RWPE2 (cell line): ENCODE measurements at regions not wholly inside any gene's neighbourhood (a gene's known extent, or its start where the extent isn't known, plus 50 kb on each side); places are given as distances from the start of the nearest gene placed in this dataset.

ENCODE experiments used
- ATAC-seq: fragments of 200-7000 bp; cut with Tn5 transposase; 3 replicates; pipeline ENCODE4 v1.9.1; 2021; ENCODE audit warnings: low read depth
- DNase-seq: peaks from one replicate; pipeline ENCODE4 v3.0.0-alpha.2; 2020; ENCODE audit warnings: low spot score
- H3K27ac ChIP-seq: fragments of 450-650 bp; 2 replicates; pipeline ENCODE4 v1.5.1; 2017; ENCODE audit warnings: mild to moderate bottlenecking; ENCODE audit not compliant: poor library complexity, severe bottlenecking
- H3K27me3 ChIP-seq: fragments of 250-450 bp; sonication (Bioruptor Pico); 2 replicates; pipeline ENCODE4 v1.5.1; 2021; ENCODE audit warnings: mild to moderate bottlenecking, moderate library complexity; ENCODE audit not compliant: insufficient read depth, poor library complexity, severe bottlenecking
- H3K36me3 ChIP-seq: fragments of 250-450 bp; sonication (Bioruptor Pico); 2 replicates; pipeline ENCODE4 v1.5.1; 2020; ENCODE audit warnings: low read depth, mild to moderate bottlenecking, moderate library complexity
- H3K4me1 ChIP-seq: fragments of 250-450 bp; sonication (Bioruptor Pico); 2 replicates; pipeline ENCODE4 v1.5.1; 2021; ENCODE audit warnings: mild to moderate bottlenecking, moderate library complexity; ENCODE audit not compliant: insufficient read depth, poor library complexity, severe bottlenecking
- H3K4me3 ChIP-seq: fragments of 250-450 bp; sonication (Bioruptor Pico); 2 replicates; pipeline ENCODE4 v1.5.1; 2021; ENCODE audit warnings: mild to moderate bottlenecking, moderate library complexity; ENCODE audit not compliant: severe bottlenecking
- H3K9me3 ChIP-seq: fragments of 250-450 bp; sonication (Bioruptor Pico); 2 replicates; pipeline ENCODE4 v1.5.1; 2021; ENCODE audit warnings: mild to moderate bottlenecking, moderate library complexity; ENCODE audit not compliant: severe bottlenecking
- TF ChIP-seq, protein P1 (sequence below): fragments of 450-650 bp; IDR thresholded peaks from one replicate; pipeline ENCODE4 v1.5.1; 2017; ENCODE audit warnings: mild to moderate bottlenecking, moderate library complexity; ENCODE audit not compliant: poor library complexity, severe bottlenecking

DNA sequence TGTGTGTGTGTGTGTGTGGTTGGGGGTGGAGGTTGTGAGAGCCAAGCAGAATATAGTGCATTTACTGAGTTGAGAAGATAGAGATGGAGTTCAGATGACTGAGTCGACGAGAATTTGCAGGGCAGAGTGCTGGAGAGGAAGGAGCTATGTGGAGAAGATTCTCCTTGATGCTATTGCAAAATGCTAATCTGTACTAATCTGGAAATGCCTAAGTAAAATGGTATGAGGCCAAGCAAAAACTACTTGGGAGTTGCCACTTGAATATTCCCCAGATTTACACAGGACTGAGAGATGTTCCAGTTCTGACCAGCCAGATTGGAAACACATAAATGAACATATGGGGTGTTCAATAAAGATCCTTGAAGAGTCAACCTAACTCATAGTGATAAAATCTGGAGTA, 316.4 kb downstream of the NSUN3 start:
- ATAC-seq (no peak), DNase-seq (no peak)
- H3K4me1 ChIP-seq: no peaks in the 10 kb centered on the region
- no peaks in the 10 kb centered on the region for H3K36me3 ChIP-seq
- H3K4me3 ChIP-seq: no peak overlapping the region
- H3K9me3 ChIP-seq: no peaks in the 10 kb centered on the region
- H3K27ac ChIP-seq: no peak overlapping the region
- TF ChIP-seq, protein P1, sequence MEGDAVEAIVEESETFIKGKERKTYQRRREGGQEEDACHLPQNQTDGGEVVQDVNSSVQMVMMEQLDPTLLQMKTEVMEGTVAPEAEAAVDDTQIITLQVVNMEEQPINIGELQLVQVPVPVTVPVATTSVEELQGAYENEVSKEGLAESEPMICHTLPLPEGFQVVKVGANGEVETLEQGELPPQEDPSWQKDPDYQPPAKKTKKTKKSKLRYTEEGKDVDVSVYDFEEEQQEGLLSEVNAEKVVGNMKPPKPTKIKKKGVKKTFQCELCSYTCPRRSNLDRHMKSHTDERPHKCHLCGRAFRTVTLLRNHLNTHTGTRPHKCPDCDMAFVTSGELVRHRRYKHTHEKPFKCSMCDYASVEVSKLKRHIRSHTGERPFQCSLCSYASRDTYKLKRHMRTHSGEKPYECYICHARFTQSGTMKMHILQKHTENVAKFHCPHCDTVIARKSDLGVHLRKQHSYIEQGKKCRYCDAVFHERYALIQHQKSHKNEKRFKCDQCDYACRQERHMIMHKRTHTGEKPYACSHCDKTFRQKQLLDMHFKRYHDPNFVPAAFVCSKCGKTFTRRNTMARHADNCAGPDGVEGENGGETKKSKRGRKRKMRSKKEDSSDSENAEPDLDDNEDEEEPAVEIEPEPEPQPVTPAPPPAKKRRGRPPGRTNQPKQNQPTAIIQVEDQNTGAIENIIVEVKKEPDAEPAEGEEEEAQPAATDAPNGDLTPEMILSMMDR: no peak
- no peaks in the 10 kb centered on the region for H3K27me3 ChIP-seq

DNA sequence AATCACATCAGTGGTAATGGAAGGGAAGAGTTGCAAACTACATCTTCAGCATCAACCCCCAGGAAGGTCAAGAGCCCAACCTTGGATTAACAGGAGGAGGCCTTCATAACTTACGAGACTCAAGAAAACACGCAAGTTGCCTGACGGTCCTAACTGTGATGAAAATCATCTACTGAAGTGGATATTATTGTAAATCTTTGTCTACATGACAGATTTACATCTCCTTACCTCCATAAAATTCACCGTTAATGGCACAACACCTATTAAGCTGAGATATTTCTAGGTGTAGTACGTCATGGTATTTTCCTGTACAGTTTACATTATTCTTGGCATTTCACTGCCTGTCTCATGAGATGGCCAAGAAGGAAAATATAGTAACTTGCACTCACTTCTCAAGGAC, 332.0 kb downstream of the NSUN3 start:
- no peak overlapping the region for H3K27ac ChIP-seq
- DNase-seq: no peak
- H3K36me3 ChIP-seq: no peaks in the 10 kb centered on the region
- TF ChIP-seq, protein P1: no peak
- no peak overlapping the region for H3K4me3 ChIP-seq
- no peaks in the 10 kb centered on the region for H3K4me1 ChIP-seq
- H3K27me3 ChIP-seq: no peaks in the 10 kb centered on the region
- no peak for ATAC-seq
- no peaks in the 10 kb centered on the region for H3K9me3 ChIP-seq

DNA sequence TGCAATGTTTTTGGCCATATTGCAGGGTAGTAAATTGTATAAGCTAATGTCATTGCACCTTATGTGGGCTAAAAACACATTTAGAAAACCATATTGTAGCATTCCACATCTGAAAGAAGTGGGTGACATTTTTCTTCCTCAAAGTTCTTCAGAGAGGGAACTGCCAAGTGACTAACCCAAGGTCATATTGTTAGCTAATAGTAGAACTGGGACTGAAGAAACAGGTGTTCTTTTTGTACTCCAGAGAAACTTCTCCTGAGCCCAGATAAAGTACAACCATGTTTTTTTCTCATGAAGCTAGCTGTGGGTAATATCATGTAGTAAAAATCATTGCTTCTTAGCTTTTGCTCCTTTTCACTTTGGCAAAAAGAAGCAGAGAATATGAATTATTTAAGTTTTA, 333.0 kb downstream of the NSUN3 start:
- Histone ChIP-seq H3K4me1 (no peaks in the 10 kb centered on the region), H3K27ac (no peak overlapping the region), H3K4me3 (no peak overlapping the region), H3K36me3 (no peaks in the 10 kb centered on the region), H3K9me3 (no peaks in the 10 kb centered on the region), H3K27me3 (no peaks in the 10 kb centered on the region)
- TF ChIP-seq, protein P1: no peak
- ATAC-seq (no peak), DNase-seq (no peak)

DNA sequence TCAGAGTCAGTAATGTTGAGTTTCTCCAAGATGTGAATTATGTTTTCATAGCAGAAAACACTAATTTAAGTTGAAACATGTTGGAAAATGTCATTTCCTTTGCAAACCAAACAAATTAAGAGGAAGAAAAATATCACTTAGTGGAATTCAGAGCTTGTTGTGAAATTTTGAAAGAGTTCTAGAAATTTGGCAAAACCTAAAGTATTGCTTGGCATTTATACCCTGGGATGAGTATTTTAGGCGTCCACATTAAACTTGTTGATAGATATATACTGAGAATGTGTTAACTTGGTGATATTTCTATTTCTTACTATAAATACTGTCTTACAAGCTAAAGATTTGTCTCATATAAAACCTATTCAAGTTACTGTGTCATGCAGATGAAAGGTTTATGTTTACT, 335.2 kb downstream of the NSUN3 start:
- no peak overlapping the region for H3K27ac ChIP-seq
- ATAC-seq (no peak), DNase-seq (no peak)
- no peaks in the 10 kb centered on the region for H3K4me1 ChIP-seq
- no peak overlapping the region for H3K4me3 ChIP-seq
- no peaks in the 10 kb centered on the region for H3K9me3 ChIP-seq
- H3K36me3 ChIP-seq: no peaks in the 10 kb centered on the region
- no peaks in the 10 kb centered on the region for H3K27me3 ChIP-seq
- TF ChIP-seq, protein P1: no peak

DNA sequence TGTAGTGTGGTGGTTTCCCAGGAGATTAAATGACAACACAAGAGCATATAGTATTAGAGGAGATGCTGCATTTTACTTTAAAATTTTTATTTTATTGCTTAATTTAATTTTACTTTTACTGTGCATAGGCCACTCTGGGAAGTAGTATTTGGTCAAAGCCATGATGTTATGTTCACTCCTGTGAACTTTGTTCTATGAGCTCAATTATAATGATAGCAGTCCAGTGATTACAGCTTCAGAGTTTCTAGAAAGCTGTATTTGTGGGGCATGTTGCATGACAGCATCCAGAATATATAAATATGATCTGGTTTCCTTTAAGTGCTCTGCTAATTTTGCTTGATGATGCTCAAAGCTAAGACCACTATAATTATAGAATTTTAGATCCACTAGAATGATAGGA, 338.6 kb downstream of the NSUN3 start:
- Histone ChIP-seq H3K27ac (no peak overlapping the region), H3K4me3 (no peak overlapping the region), H3K4me1 (no peaks in the 10 kb centered on the region), H3K36me3 (no peaks in the 10 kb centered on the region), H3K9me3 (no peaks in the 10 kb centered on the region), H3K27me3 (no peaks in the 10 kb centered on the region)
- ATAC-seq (no peak), DNase-seq (no peak)
- TF ChIP-seq, protein P1: no peak
